ENCODE measurements at regions not wholly inside any gene's neighbourhood (a gene's known extent, or its start where the extent isn't known, plus 50 kb on each side); places are given as distances from the start of the nearest gene placed in this dataset.
"Not testable (repeated sequence)": the region's sequence is repeated elsewhere in the genome, so short reads cannot be mapped to it uniquely, and the experiment has no call there.

GRCh38 chr4:133316909-133317308 lies 167.8 kb downstream of the PCDH10 start:
- no peak for DNase-seq (ENCODE audit: low read depth)

GRCh38 chr4:133314991-133315390 lies 165.9 kb downstream of the PCDH10 start:
- no peak for DNase-seq (ENCODE audit: low read depth)

GRCh38 chr4:133287396-133287795 lies 138.3 kb downstream of the PCDH10 start:
- DNase-seq (ENCODE audit: low read depth) = no peak

GRCh38 chr4:133278591-133278990 lies 129.5 kb downstream of the PCDH10 start:
- peak; percentile 10 for DNase-seq (ENCODE audit: low read depth)

- DNase-seq (ENCODE audit: low read depth) = not testable (repeated sequence)
Measured at GRCh38 chr4:133277940-133278339, 128.8 kb downstream of the PCDH10 start.

GRCh38 chr4:133275246-133275645 lies 126.2 kb downstream of the PCDH10 start:
- DNase-seq (ENCODE audit: low read depth) = no peak

GRCh38 chr4:133273401-133273800 lies 124.3 kb downstream of the PCDH10 start:
- DNase-seq (ENCODE audit: low read depth) = no peak

- peak; percentile 48 for DNase-seq (ENCODE audit: low read depth)
Measured at GRCh38 chr4:133270021-133270570, 121.0 kb downstream of the PCDH10 start.

GRCh38 chr4:133268205-133268604 lies 119.1 kb downstream of the PCDH10 start:
- no peak for DNase-seq (ENCODE audit: low read depth)

- DNase-seq (ENCODE audit: low read depth) = not testable (repeated sequence)
Measured at GRCh38 chr4:133267506-133267905, 118.4 kb downstream of the PCDH10 start.

- not testable (repeated sequence) for DNase-seq (ENCODE audit: low read depth)
Measured at GRCh38 chr4:133266966-133267365, 117.9 kb downstream of the PCDH10 start.

- not testable (repeated sequence) for DNase-seq (ENCODE audit: low read depth)
Measured at GRCh38 chr4:133264251-133264650, 115.2 kb downstream of the PCDH10 start.

- DNase-seq (ENCODE audit: low read depth) = no peak
Measured at GRCh38 chr4:133263104-133263503, 114.0 kb downstream of the PCDH10 start.

- DNase-seq (ENCODE audit: low read depth) = no peak
Measured at GRCh38 chr4:133247861-133248260, 98.8 kb downstream of the PCDH10 start.

GRCh38 chr4:133245226-133245625 lies 96.1 kb downstream of the PCDH10 start:
- no peak for DNase-seq (ENCODE audit: low read depth)

All from amniotic epithelial cell (primary cell).